Suprapubic skin (tissue), 4 donors: ENCODE measurements at regions not wholly inside any gene's neighbourhood (a gene's known extent, or its start where the extent isn't known, plus 50 kb on each side); places are given as distances from the start of the nearest gene placed in this dataset.

ENCODE experiments used
- EP300 ChIP-seq: sonication (generic); formaldehyde crosslinking; IDR thresholded peaks from one replicate; pipeline ENCODE4 v1.6.1; 2017; ENCODE audit warnings: antibody characterized with exemption
- POLR2A ChIP-seq, 2 donors: fragments of 450-650 bp; IDR thresholded peaks; one replicate each; pipeline ENCODE4 v1.6.1; 2017; ENCODE audit warnings: antibody characterized with exemption in 2 of 2, mild to moderate bottlenecking in 2 of 2, moderate library complexity in 2 of 2
- POLR2AphosphoS5 ChIP-seq, 3 donors: sonication (generic); formaldehyde crosslinking; IDR thresholded peaks; one replicate each; pipeline ENCODE4 v1.6.1; 2017; ENCODE audit warnings: antibody characterized with exemption in 3 of 3
- TF ChIP-seq, protein P1 (sequence below), 2 donors: fragments of 200-600 bp in 1 of 2; fragments of 450-650 bp in 1 of 2; sonication (generic) in 1 of 2; IDR thresholded peaks; one replicate each; pipeline ENCODE4 v1.5.1; 2016 to 2019; ENCODE audit warnings: antibody characterized with exemption in 2 of 2, mild to moderate bottlenecking in 1 of 2, moderate library complexity in 1 of 2

GRCh38 chr1:217133092-217133491 lies 409.9 kb upstream of the ESRRG start:
- TF ChIP-seq, protein P1, sequence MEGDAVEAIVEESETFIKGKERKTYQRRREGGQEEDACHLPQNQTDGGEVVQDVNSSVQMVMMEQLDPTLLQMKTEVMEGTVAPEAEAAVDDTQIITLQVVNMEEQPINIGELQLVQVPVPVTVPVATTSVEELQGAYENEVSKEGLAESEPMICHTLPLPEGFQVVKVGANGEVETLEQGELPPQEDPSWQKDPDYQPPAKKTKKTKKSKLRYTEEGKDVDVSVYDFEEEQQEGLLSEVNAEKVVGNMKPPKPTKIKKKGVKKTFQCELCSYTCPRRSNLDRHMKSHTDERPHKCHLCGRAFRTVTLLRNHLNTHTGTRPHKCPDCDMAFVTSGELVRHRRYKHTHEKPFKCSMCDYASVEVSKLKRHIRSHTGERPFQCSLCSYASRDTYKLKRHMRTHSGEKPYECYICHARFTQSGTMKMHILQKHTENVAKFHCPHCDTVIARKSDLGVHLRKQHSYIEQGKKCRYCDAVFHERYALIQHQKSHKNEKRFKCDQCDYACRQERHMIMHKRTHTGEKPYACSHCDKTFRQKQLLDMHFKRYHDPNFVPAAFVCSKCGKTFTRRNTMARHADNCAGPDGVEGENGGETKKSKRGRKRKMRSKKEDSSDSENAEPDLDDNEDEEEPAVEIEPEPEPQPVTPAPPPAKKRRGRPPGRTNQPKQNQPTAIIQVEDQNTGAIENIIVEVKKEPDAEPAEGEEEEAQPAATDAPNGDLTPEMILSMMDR (IDR thresholded peaks at IDR 0.05), result no peak
- TF ChIP-seq EP300 (no peak), POLR2AphosphoS5 (IDR thresholded peaks at IDR 0.05) (no peak), POLR2A (IDR thresholded peaks at IDR 0.05) (no peak)
